Astrocyte (in vitro differentiated cells and primary cell): ENCODE measurements at regions not wholly inside any gene's neighbourhood (a gene's known extent, or its start where the extent isn't known, plus 50 kb on each side); places are given as distances from the start of the nearest gene placed in this dataset.

Experiments
- CTCF ChIP-seq: IDR thresholded peaks from 2 replicates; pipeline ENCODE4 v1.5.1; 2011; ENCODE audit warnings: low read depth, mild to moderate bottlenecking, inconsistent platforms, low read length, moderate library complexity; ENCODE audit not compliant: insufficient read depth
- EZH2 ChIP-seq: IDR thresholded peaks from 2 replicates; pipeline ENCODE4 v1.6.1; 2012; ENCODE audit warnings: mild to moderate bottlenecking, low read length, inconsistent platforms; ENCODE audit not compliant: insufficient read depth

- no peak for TF ChIP-seq CTCF
- no peak for TF ChIP-seq EZH2
These were observed 2106.3 kb upstream of the WWC1 start for GRCh38 chr5:166185185-166185584.
